Spinal cord (tissue), 9 donors: ENCODE measurements at regions not wholly inside any gene's neighbourhood (a gene's known extent, or its start where the extent isn't known, plus 50 kb on each side); places are given as distances from the start of the nearest gene placed in this dataset.

Source experiments
- DNase-seq, 6 donors: peaks; one replicate each; pipeline versions ENCODE4 v3.0.0 to v3.0.0-alpha.2; 2013 to 2015; ENCODE audit warnings: low spot score in 6 of 6, low read depth in 4 of 6
- H3K27ac ChIP-seq: one replicate; pipeline ENCODE4 v1.5.1; 2013; ENCODE audit warnings: low read depth, low read length, control low read depth
- H3K27me3 ChIP-seq: one replicate; pipeline ENCODE4 v1.6.1; 2013; ENCODE audit warnings: low read length; ENCODE audit not compliant: control insufficient read depth, insufficient read depth
- H3K36me3 ChIP-seq: one replicate; pipeline ENCODE4 v1.6.1; 2013; ENCODE audit warnings: low read length; ENCODE audit not compliant: control insufficient read depth, insufficient read depth
- H3K4me1 ChIP-seq: one replicate; pipeline ENCODE4 v1.6.1; 2013; ENCODE audit warnings: low read length; ENCODE audit not compliant: control insufficient read depth, insufficient read depth
- H3K4me3 ChIP-seq: one replicate; pipeline ENCODE4 v1.5.1; 2013; ENCODE audit warnings: low read depth, low read length, control low read depth
- H3K9me3 ChIP-seq: one replicate; pipeline ENCODE4 v1.6.1; 2013; ENCODE audit warnings: low read length; ENCODE audit not compliant: control insufficient read depth, insufficient read depth
- WGBS: methylation state at CpG from one replicate; pipeline ENCODE4 v1.1.5; 2013; ENCODE audit warnings: missing lambda C conversion rate; ENCODE audit not compliant: insufficient coverage; 5-methylcytosine and 5-hydroxymethylcytosine counted together
- donor health status: healthy.

- WGBS, result 57% methylated on average over 1 of the region's 1 CpG
- H3K36me3 ChIP-seq, result no peaks in the 10 kb centered on the region
- H3K9me3 ChIP-seq, result peaks cover 2% of the 10 kb centered on the region
- H3K27ac ChIP-seq, result no peak overlapping the region
- DNase-seq, result no peak
- peaks cover 7% of the 10 kb centered on the region for H3K4me1 ChIP-seq
- no peak overlapping the region for H3K4me3 ChIP-seq
- no peaks in the 10 kb centered on the region for H3K27me3 ChIP-seq
Observed at GRCh38 chr16:89027281-89027680, 50.3 kb upstream of the CBFA2T3 start.

- Histone ChIP-seq H3K4me3 (no peak overlapping the region), H3K27ac (no peak overlapping the region), H3K4me1 (peaks cover 24% of the 10 kb centered on the region), H3K27me3 (no peaks in the 10 kb centered on the region), H3K36me3 (no peaks in the 10 kb centered on the region), H3K9me3 (peaks cover 2% of the 10 kb centered on the region)
- 89% methylated on average over 21 of the region's 24 CpGs for WGBS
- DNase-seq, result no peak
Observed at GRCh38 chr16:89031715-89032659, 55.0 kb upstream of the CBFA2T3 start.

DNA sequence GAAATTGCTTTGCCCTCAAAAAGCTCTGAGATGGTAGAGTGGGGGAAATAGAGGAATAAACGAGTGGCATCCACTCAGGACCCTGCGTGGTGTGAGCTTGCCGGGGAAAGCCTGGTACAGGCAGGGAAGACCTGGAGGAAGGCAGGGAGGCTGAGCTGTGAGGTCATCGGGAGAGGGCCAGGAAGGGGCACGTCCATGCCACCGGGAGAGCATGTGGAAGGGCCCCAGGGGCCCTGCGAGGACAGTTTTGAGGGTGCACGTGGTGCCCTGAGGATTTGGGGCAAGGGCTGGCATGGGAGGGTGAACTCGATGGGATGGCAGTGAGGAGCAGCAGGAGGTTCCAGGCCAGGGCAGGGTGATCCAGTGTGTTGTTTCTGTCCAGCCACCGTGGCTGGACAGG lies 56.3 kb upstream of the CBFA2T3 start:
- no peak overlapping the region for H3K27ac ChIP-seq
- H3K4me3 ChIP-seq, result no peak overlapping the region
- H3K27me3 ChIP-seq, result no peaks in the 10 kb centered on the region
- DNase-seq, result no peak
- H3K9me3 ChIP-seq, result no peaks in the 10 kb centered on the region
- H3K36me3 ChIP-seq, result no peaks in the 10 kb centered on the region
- WGBS, result 88% methylated on average over 10 of the region's 10 CpGs
- H3K4me1 ChIP-seq, result peaks cover 37% of the 10 kb centered on the region

DNA sequence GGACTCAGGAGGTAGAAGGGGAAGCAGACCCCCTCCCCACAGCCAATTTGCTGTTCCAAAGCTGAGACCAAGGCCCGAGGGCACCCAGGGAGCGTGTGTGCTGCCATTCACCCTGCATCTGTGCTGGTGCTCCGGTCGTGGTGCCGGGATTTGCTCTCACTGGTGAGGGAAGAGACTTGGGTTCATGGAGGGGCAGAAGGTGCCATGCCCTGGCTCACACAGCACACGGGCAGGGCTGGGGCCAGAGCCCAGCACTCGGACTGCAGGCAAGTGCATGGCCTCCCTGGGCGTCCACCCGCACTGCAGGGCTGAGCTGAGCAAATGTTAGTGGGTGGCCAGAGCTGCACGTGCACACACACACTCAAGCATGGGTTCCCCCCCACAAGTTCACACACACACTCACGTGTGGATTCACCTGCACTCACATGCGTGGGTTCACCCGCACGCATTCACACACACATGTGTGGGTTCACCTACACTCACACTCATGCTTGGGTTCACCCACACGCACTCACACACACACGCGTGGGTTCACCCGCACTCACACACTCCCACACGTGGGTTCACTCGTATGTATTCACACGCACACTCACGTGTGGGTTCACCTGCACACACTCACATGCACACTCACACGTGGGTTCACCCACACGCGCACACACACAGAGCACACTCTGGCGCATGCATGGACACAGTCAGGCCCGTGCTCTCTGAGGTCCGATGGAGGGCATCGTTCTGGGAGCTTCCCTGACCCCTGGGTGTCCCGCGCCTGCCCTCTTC lies 57.0 kb upstream of the CBFA2T3 start:
- no peak overlapping the region for H3K27ac ChIP-seq
- H3K9me3 ChIP-seq, result no peaks in the 10 kb centered on the region
- 90% methylated on average over 31 of the region's 31 CpGs for WGBS
- DNase-seq, result no peak
- H3K4me3 ChIP-seq, result no peak overlapping the region
- no peaks in the 10 kb centered on the region for H3K27me3 ChIP-seq
- no peaks in the 10 kb centered on the region for H3K36me3 ChIP-seq
- H3K4me1 ChIP-seq, result peaks cover 43% of the 10 kb centered on the region

DNA sequence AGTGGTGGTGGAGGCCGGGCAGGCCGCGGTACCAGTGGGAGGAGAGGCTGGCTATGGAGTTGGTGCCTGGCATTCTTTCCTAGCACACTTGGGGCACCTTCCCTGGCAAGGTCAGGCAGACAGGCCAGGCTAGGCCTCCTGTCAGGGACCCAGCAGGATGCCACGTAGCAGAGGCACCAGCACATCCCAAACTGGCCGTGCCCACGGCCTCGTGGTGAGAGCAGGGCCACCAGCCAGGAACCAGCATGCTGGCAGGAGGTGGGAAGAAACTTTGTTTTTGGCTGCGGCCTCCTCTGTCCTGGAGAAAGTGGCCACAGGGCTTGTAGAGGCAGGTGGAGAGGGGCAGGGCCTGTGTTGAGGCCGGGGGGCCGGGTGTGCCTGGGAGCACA lies 57.6 kb upstream of the CBFA2T3 start:
- Histone ChIP-seq H3K4me3 (no peak overlapping the region), H3K4me1 (peaks cover 43% of the 10 kb centered on the region), H3K27me3 (no peaks in the 10 kb centered on the region), H3K9me3 (no peaks in the 10 kb centered on the region), H3K36me3 (no peaks in the 10 kb centered on the region), H3K27ac (no peak overlapping the region)
- no peak for DNase-seq
- 46% methylated on average over 7 of the region's 10 CpGs for WGBS

- no peaks in the 10 kb centered on the region for H3K36me3 ChIP-seq
- H3K27ac ChIP-seq, result no peak overlapping the region
- WGBS, result 17% methylated on average over 12 of the region's 23 CpGs
- H3K4me1 ChIP-seq, result peaks cover 43% of the 10 kb centered on the region
- peak in 3 of 6 donors; percentile 29 to 96 (median 73) for DNase-seq
- H3K27me3 ChIP-seq, result no peaks in the 10 kb centered on the region
- H3K4me3 ChIP-seq, result no peak overlapping the region
- H3K9me3 ChIP-seq, result no peaks in the 10 kb centered on the region
Observed at GRCh38 chr16:89034971-89035668, 58.1 kb upstream of the CBFA2T3 start.

GRCh38 chr16:89035669-89036570 lies 57.7 kb upstream of the ACSF3 start:
- Histone ChIP-seq H3K36me3 (no peaks in the 10 kb centered on the region), H3K9me3 (no peaks in the 10 kb centered on the region), H3K4me3 (no peak overlapping the region), H3K27ac (no peak overlapping the region), H3K4me1 (peaks cover 43% of the 10 kb centered on the region), H3K27me3 (no peaks in the 10 kb centered on the region)
- DNase-seq, result no peak
- 57% methylated on average over 20 of the region's 22 CpGs for WGBS

GRCh38 chr16:89036776-89037175 lies 56.9 kb upstream of the ACSF3 start:
- whole genome bisulfite sequencing, result 90% methylated on average over 15 of the region's 15 CpGs
- Histone ChIP-seq H3K4me3 (no peak overlapping the region), H3K9me3 (no peaks in the 10 kb centered on the region), H3K27me3 (no peaks in the 10 kb centered on the region), H3K27ac (no peak overlapping the region), H3K4me1 (peaks cover 46% of the 10 kb centered on the region), H3K36me3 (no peaks in the 10 kb centered on the region)
- DNase-seq, result no peak
